Nephron (organoid): ENCODE measurements at regions not wholly inside any gene's neighbourhood (a gene's known extent, or its start where the extent isn't known, plus 50 kb on each side); places are given as distances from the start of the nearest gene placed in this dataset.

Source experiments
- H3K27ac Mint-ChIP-seq, 3 experiments: 2 replicates each; pipeline ENCODE4 v1.8.0; 2020; ENCODE audit warnings: mixed read lengths in 3 of 3, mild to moderate bottlenecking in 2 of 3, moderate library complexity in 1 of 3
- H3K27me3 Mint-ChIP-seq: 2 replicates; pipeline ENCODE4 v1.8.0; 2021; ENCODE audit warnings: low read depth, mild to moderate bottlenecking, moderate library complexity, mixed read lengths
- H3K36me3 Mint-ChIP-seq: 2 replicates; pipeline ENCODE4 v1.8.0; 2020; ENCODE audit warnings: low read depth, mixed read lengths
- H3K4me1 Mint-ChIP-seq: 2 replicates; pipeline ENCODE4 v1.8.0; 2020; ENCODE audit warnings: mixed read lengths
- H3K4me3 Mint-ChIP-seq, 3 experiments: 2 replicates each; pipeline ENCODE4 v1.8.0; 2020; ENCODE audit warnings: mild to moderate bottlenecking in 3 of 3, mixed read lengths in 3 of 3, moderate library complexity in 2 of 3
- H3K9me3 Mint-ChIP-seq: 2 replicates; pipeline ENCODE4 v1.8.0; 2020; ENCODE audit warnings: mixed read lengths
- TF ChIP-seq, protein P1 (sequence below), 3 experiments: fragments of 200-600 bp; sonication (generic); IDR thresholded peaks; one replicate each; pipeline ENCODE4 v1.5.0; 2021; ENCODE audit warnings: antibody characterized with exemption in 3 of 3; ENCODE audit not compliant: unreplicated experiment in 3 of 3

DNA sequence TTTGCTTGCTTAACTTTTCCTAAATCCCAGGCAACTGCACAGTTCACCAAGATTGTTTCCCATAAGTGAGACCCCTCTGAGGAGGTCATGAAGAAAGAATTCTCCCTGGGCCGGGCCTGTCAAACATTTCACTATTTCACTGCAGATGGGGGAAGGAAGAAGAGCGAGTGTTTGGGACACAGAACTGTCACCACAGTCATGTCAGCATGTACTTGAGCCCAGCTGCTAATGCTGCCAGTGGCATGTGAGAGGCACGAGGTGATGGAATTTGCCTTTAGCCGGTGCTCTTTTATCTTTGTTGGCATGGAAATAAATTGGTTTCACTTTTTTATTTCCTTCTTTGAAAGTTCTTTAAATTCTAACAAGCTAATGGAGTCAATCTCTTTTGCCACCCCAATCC lies 277.9 kb upstream of the GADL1 start:
- no peaks in the 10 kb centered on the region for H3K36me3 Mint-ChIP-seq
- peaks cover 19% of the 10 kb centered on the region for H3K4me1 Mint-ChIP-seq
- H3K27me3 Mint-ChIP-seq: peaks cover 5% of the 10 kb centered on the region
- no peak overlapping the region for H3K27ac Mint-ChIP-seq
- H3K4me3 Mint-ChIP-seq: no peak overlapping the region
- H3K9me3 Mint-ChIP-seq: no peaks in the 10 kb centered on the region
- TF ChIP-seq, protein P1, sequence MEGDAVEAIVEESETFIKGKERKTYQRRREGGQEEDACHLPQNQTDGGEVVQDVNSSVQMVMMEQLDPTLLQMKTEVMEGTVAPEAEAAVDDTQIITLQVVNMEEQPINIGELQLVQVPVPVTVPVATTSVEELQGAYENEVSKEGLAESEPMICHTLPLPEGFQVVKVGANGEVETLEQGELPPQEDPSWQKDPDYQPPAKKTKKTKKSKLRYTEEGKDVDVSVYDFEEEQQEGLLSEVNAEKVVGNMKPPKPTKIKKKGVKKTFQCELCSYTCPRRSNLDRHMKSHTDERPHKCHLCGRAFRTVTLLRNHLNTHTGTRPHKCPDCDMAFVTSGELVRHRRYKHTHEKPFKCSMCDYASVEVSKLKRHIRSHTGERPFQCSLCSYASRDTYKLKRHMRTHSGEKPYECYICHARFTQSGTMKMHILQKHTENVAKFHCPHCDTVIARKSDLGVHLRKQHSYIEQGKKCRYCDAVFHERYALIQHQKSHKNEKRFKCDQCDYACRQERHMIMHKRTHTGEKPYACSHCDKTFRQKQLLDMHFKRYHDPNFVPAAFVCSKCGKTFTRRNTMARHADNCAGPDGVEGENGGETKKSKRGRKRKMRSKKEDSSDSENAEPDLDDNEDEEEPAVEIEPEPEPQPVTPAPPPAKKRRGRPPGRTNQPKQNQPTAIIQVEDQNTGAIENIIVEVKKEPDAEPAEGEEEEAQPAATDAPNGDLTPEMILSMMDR (IDR thresholded peaks at IDR 0.05; ENCODE audit: unreplicated experiment in 3 of 3): no peak

DNA sequence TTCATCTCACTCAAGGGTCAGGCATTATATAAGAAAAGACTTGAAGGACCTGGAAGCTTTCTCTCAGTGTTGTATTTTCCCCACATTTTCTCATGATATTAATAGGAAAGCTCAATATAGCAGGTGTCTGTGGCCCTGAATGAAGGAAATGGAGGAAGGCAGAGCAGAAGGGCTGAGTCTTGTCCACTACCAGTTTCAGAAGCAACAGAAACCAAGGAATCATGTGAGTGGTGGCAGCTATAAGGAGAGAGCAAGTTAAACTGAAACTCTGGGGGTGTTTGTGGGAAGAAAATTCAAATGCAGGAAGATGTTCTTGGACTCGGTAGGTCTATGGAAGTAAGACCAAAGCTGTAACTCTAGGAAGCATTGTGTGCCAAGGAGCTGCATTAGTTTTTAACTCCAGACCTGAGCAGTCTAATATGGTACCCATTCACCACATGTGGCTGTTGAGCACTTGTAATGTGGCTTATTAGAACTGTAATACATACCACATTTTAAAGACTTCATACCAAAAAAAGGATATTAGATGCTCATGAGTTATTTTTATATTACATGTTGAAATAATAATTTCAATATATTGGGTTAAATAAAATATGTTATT lies 278.8 kb upstream of the GADL1 start:
- TF ChIP-seq, protein P1 (IDR thresholded peaks at IDR 0.05; ENCODE audit: unreplicated experiment in 3 of 3): no peak
- Mint-ChIP-seq H3K27me3 (peaks cover 5% of the 10 kb centered on the region), H3K36me3 (no peaks in the 10 kb centered on the region), H3K4me3 (no peak overlapping the region), H3K9me3 (no peaks in the 10 kb centered on the region), H3K27ac (no peak overlapping the region), H3K4me1 (peaks cover 19% of the 10 kb centered on the region)

DNA sequence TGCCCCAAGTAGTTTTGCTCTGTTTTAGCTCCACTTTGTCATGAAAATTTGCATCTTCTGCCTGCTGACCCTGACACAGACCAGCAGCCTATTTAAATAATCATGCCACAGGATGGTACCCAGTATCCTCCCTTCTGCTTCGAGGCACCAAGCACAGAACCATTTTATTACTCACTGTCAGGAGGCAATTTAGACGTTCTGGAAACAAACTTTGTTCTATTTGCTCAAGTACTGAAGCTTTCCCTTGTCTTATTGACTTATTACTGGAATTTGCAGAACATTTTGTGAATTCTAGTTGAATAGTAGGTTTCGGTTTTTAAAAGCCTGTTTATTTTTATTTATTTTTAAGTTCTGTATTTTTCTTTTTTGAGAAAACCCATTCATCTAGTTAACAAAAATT lies 279.6 kb upstream of the GADL1 start:
- peaks cover 19% of the 10 kb centered on the region for H3K4me1 Mint-ChIP-seq
- H3K27ac Mint-ChIP-seq: no peak overlapping the region
- TF ChIP-seq, protein P1 (IDR thresholded peaks at IDR 0.05; ENCODE audit: unreplicated experiment in 3 of 3): no peak
- no peak overlapping the region for H3K4me3 Mint-ChIP-seq
- no peaks in the 10 kb centered on the region for H3K36me3 Mint-ChIP-seq
- H3K9me3 Mint-ChIP-seq: no peaks in the 10 kb centered on the region
- H3K27me3 Mint-ChIP-seq: peaks cover 5% of the 10 kb centered on the region

DNA sequence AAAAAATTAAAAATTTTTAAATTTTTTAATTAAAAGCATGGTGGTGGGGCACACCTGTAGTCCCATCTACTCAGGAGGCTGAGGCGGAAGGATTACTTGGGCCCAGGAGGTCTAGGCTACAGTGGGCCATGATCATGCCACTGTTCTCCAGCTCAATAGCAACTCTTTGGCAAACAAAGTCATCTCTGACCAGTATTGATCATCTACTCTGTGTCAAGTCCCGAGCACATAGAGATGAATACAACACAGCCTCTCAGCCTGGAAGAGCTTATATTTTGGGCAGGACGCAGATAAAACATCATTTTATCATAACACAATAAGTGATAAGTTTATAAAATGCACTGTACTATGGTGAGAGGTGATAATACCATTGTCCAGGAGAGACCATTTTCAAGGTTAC lies 281.6 kb upstream of the GADL1 start:
- Mint-ChIP-seq H3K4me1 (peaks cover 18% of the 10 kb centered on the region), H3K36me3 (no peaks in the 10 kb centered on the region), H3K9me3 (peaks cover 4% of the 10 kb centered on the region), H3K4me3 (no peak overlapping the region), H3K27ac (no peak overlapping the region), H3K27me3 (peaks cover 5% of the 10 kb centered on the region)
- TF ChIP-seq, protein P1 (IDR thresholded peaks at IDR 0.05; ENCODE audit: unreplicated experiment in 3 of 3): no peak

DNA sequence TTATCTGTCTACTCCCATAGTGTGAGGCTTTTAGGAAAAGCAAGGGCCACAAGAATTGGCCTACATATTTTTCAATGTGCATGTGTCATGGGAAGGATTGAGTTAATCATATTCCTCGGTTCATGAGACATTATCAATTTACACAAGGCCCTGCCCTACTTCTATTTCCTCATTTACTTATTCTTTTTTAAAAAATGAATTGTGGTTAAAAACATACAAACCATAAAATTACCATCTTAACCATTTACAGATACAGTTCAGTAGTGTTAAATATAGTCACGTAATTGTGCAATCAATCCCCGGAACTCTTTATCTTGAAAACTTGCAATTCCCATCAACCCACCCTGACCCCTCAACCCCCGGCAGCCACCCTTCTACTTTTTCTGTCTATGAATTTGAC lies 284.0 kb upstream of the GADL1 start:
- H3K4me3 Mint-ChIP-seq: no peak overlapping the region
- TF ChIP-seq, protein P1 (IDR thresholded peaks at IDR 0.05; ENCODE audit: unreplicated experiment in 3 of 3): no peak
- no peak overlapping the region for H3K27ac Mint-ChIP-seq
- no peaks in the 10 kb centered on the region for H3K27me3 Mint-ChIP-seq
- H3K36me3 Mint-ChIP-seq: no peaks in the 10 kb centered on the region
- H3K4me1 Mint-ChIP-seq: no peaks in the 10 kb centered on the region
- H3K9me3 Mint-ChIP-seq: peaks cover 4% of the 10 kb centered on the region

DNA sequence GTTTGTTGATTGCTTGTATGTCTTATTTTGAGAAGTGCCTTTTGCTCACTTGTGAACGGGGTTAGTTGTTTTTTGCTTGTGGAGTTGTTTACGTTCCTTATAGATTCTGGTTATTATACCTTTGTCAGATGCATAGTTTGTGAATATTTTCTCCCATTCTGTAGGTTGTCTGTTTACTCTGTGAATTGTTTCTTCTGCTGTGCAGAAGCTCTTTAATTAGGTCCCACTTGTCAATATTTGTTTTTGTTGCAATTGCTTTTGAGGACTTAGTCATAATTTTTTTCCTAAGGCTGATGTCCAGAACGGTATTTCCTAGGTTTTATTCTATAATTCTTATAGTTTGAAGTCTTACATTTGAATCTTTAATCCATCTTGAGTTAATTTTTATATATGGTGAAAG lies 285.3 kb upstream of the GADL1 start:
- Mint-ChIP-seq H3K4me1 (peaks cover 8% of the 10 kb centered on the region), H3K36me3 (no peaks in the 10 kb centered on the region), H3K4me3 (no peak overlapping the region), H3K27ac (no peak overlapping the region), H3K9me3 (peaks cover 4% of the 10 kb centered on the region), H3K27me3 (no peaks in the 10 kb centered on the region)
- TF ChIP-seq, protein P1 (IDR thresholded peaks at IDR 0.05; ENCODE audit: unreplicated experiment in 3 of 3): no peak
